Posterior cingulate gyrus (tissue), 11 donors: ENCODE measurements at regions not wholly inside any gene's neighbourhood (a gene's known extent, or its start where the extent isn't known, plus 50 kb on each side); places are given as distances from the start of the nearest gene placed in this dataset.
A peak's percentile ranks its signal among the peaks of the same experiment; 100 is the strongest.
"Not testable (repeated sequence)": the region's sequence is repeated elsewhere in the genome, so short reads cannot be mapped to it uniquely, and the experiment has no call there.

Source experiments
- DNase-seq, 10 donors: peaks; one replicate each; pipeline versions ENCODE4 v3.0.0 to v3.0.0-alpha.2; 2020 to 2021; ENCODE audit warnings: mixed read lengths in 3 of 10
- intact Hi-C: fragments of 100-400 bp; cut with DNase I; formaldehyde crosslinking; loops from one replicate; pipeline ENCODE4 v1.15.1; 2023

GRCh38 chr1:30376054-30376697 is 347.2 kb downstream of the MATN1 start:
- DNase-seq: no peak
- intact Hi-C loops: no loop called here

DNA sequence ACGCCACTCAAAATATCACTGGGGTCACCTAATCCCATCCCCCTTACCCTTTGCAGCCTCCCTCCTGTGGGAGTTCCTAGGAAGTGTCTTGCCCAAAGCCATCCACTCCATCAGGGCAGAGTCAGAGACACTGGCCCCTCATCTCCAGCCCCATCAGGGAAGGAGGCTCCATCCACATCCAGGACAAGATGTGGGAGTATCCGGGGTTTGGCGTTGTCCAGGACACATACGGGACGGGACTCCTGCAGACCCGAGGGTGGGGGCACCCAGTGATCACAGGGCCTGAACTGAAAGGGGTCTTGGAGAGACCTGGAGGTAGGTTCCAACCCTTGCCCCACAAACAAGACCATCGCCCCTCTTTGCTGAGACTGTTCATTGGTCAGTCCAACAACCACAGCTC is 348.2 kb downstream of the MATN1 start:
- DNase-seq: no peak
- intact Hi-C loops: no loop called here

- intact Hi-C loops: no loop called here
Measured at GRCh38 chr1:30374400-30375070, 348.9 kb downstream of the MATN1 start.

GRCh38 chr1:30373471-30374399 is 349.6 kb downstream of the MATN1 start:
- DNase-seq: no peak
- intact Hi-C loops: no loop called here

More at GRCh38 chr1:30374400-30375070, 348.9 kb downstream of the MATN1 start:
- DNase-seq: no peak

- intact Hi-C loops: no loop called here
- no peak for DNase-seq
Measured at GRCh38 chr1:30372792-30373433, 350.5 kb downstream of the MATN1 start.

GRCh38 chr1:30371888-30372791 is 351.2 kb downstream of the MATN1 start:
- DNase-seq: no peak
- intact Hi-C loops: no loop called here

DNA sequence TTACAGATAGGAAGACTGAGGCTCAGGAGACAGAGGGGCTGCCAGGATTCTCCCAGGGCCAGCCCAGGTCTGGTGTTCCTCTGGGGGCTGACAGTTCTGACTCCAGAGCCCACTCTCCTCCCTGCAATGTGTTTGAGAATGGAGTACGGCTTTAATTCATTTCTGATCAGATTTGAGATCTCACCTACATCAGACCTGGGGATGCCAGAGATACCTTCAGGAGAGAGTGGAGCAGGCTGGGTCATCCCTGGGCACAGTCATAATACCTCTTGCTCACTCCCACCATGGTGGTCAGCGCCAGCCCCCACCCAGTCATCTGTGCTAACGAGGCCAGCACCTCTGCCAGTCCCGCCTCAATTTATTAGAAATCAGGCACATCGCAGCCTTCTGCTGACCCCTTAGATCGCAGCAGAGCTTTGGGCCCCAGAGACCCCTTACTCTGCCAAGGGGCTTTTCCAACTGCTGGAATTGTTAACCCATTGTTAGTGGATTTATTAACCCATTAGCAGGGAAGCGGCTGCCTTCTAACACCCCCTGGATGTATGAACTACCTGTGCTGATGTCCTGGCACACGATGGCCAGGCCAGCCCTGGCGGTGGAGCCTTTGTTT is 352.1 kb downstream of the MATN1 start:
- DNase-seq: peak in 1 of 10 donors; percentile 52
- intact Hi-C loops: no loop called here

DNA sequence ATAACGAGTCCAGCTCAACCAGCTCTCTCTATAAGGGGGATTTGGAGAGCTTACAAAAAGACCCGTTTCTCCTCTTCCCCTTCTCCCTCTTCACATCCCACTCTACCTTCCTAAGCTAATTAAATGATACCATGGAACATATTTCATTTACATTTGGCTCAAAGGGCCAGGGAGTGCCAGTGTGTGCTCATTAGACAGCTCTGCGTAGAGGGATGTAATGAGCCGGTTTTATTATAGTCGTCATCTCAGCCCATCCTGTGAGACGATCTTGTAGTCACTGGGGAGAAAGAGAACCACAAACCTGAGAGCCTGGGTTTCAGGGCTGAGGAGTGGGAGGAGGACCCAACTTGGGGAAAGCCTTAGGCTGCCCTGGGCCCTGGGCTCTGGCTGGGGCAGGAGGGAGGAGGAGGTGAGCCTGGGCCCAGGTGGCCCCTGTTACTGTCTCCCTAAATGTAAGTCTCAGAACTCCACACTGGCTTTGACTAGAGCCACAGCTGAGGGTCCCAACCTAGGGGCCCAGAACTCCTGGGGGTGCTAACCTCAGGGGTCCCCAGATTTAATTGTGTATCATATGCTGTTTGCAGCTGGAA is 354.6 kb downstream of the MATN1 start:
- DNase-seq: no peak
- intact Hi-C loops: no loop called here

DNA sequence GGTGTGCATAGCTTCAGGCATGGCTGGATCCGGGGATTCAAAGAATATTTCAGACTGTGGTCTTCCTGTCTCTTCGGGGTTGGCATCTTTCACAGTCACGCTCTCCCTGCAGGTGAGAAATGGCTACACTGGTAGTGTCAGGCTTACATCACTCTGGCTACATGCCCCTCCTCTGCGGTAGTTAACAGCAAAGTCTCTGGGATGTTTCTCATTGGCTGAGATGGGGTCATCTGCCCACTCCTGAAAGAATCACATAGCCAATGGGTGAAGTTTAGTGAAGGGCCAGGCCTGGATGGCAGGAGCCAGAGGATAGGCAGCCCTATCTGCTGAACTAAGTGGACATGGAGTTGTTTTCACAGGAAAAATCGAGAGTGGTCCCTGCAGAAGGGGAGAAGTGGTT is 356.5 kb downstream of the MATN1 start:
- DNase-seq: no peak
- intact Hi-C loops: no loop called here

- DNase-seq: no peak
Measured at GRCh38 chr1:30366199-30366598, 357.2 kb downstream of the MATN1 start.

DNA sequence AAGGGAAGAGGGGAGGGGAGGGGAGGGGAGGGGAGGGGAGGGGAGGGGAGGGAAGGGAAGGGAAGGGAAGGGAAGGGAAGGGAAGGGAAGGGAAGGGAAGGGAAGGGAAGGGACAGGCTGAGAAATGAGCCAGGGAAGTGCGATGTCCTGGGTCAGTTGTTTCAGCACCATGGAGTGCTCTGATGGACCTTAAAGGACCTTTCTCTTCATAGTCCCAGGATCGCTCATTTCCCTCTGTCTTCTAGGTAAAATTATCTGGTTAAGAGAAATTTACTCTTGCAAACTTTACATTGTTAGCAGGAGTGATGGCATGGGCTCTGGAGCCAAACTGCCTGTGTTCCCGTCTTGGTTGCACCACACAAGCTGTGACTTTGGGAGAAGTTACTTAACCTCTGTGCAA is 357.8 kb downstream of the MATN1 start:
- no peak for DNase-seq
- intact Hi-C loops: no loop called here

More at GRCh38 chr1:30366199-30366598, 357.2 kb downstream of the MATN1 start:
- intact Hi-C loops: no loop called here

- no peak for DNase-seq
- intact Hi-C loops: no loop called here
Measured at GRCh38 chr1:30363031-30363430, 360.4 kb downstream of the MATN1 start.

DNA sequence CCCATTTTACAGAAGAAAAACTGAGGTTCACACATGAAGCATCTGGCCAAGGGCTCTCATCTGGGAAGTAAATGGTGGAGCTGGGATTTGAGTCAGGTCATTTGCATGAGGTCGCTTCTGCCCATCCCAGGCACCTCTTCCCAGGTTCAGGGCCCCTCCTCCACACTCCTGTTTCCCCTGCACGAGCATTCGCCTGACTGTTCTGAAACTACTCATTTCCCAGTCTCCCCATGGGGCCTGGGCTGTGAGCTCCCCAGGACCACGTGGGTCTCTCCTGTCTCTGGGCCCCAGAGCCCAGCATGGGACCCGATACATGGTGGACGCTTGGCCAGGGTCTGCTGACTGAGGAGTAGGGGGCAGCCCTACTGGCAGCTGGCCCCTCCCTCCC is 360.8 kb downstream of the MATN1 start:
- intact Hi-C loops: no loop called here
- DNase-seq: no peak

GRCh38 chr1:30361890-30362602 is 361.3 kb downstream of the MATN1 start:
- DNase-seq, intact Hi-C loops: not testable (repeated sequence)

DNA sequence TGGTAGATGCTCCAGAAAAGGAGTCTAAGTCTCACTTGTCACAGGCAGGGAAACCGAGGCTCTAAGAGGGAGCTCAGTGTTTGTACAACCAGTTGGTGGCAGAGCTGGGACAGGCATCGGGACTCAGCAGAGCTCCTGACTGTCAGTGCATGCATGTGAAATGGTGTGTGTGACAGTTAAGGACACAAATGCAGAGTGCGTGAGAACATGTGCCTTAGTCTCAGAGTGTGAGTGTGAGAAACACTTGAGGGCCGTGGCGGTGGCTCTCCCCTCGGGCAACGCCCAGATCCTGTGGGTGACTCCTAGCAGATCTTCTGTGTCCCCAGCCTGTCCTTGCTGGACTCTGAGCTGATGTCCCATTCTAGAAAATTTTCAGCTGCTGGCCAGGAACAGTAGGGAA is 362.6 kb downstream of the MATN1 start:
- intact Hi-C loops: no loop called here

DNA sequence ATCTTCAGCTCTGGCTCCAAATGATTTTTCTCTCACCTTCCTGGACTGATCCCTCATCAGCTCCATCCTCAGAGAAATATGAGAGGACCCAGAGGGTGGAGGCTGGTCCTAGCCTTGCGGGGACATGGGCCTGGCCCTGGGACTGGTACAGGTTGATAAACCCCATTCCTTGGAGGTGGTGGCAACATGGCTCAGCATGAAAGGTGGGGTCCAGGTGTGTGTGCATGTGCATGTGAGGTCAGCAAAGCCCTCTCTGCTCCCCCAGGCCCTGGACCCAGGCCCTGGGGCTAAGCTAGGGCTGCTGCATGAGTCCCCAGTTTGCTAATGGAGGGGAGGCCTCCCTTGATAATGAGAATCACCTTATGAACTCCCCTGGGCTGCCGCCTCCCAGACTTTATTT is 363.1 kb downstream of the MATN1 start:
- DNase-seq: no peak
- intact Hi-C loops: no loop called here

More for the DNA sequence above, 362.6 kb downstream of the MATN1 start:
- DNase-seq: no peak

DNA sequence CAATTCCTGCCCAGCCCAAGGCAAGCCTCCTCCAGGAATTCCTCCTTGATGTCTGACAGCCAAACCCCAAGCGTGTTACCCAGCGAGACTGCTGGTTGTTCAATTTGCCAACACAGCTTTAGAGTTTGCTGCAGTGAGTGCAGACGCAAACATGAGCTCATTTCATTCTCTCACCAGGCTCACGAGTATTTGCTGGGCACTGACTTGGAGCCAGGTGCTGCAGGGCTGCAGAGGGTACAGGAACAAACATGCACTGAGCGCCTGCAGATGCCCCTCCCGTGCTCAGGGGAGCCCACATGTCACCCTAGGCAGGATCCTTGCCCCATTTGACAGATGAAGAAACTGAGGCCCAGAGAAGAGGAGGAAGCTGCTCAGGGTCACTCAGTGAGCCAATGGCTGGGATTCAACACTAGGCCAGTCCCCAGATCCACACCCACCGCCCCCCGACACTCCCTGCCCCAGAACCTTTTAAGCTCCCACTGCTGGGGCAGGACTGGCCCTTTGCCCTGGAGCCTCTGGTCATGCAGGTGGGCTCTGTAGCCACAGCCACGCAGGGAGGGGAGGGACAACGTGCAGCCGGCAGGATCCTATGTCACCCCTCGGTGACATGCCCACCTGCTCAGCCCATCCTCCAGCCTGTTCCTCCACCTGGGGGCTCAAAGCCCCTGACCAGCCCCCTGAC is 363.7 kb downstream of the MATN1 start:
- DNase-seq: no peak
- intact Hi-C loops: no loop called here

DNA sequence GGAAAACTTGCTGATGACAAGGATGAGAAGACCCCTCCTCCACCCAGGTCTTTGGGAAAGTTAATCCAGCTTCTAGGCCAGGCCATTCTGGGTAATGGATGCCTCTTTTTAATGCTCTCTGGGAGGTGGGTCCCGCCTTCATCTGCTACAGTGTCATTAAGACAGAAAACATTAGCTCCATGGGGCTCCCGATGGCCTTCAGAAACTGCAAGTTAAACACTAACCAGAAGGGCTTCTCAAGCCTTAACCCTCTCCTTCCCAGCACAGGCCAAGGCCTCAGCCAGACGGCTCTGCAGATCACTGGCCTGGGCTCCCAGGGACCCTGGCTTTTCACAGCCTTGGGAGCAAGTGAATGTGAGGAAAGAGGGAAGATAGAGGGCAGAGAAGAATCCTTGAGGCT is 364.9 kb downstream of the MATN1 start:
- DNase-seq: peak in 1 of 10 donors; percentile 2
- intact Hi-C loops: no loop called here
